H4 (cell line): ENCODE measurements at regions not wholly inside any gene's neighbourhood (a gene's known extent, or its start where the extent isn't known, plus 50 kb on each side); places are given as distances from the start of the nearest gene placed in this dataset.
"Not testable (repeated sequence)": the region's sequence is repeated elsewhere in the genome, so short reads cannot be mapped to it uniquely, and the experiment has no call there.

Experiments
- DNase-seq: peaks from one replicate; pipeline ENCODE4 v3.0.0-alpha.2; 2015; ENCODE audit warnings: low spot score

DNA sequence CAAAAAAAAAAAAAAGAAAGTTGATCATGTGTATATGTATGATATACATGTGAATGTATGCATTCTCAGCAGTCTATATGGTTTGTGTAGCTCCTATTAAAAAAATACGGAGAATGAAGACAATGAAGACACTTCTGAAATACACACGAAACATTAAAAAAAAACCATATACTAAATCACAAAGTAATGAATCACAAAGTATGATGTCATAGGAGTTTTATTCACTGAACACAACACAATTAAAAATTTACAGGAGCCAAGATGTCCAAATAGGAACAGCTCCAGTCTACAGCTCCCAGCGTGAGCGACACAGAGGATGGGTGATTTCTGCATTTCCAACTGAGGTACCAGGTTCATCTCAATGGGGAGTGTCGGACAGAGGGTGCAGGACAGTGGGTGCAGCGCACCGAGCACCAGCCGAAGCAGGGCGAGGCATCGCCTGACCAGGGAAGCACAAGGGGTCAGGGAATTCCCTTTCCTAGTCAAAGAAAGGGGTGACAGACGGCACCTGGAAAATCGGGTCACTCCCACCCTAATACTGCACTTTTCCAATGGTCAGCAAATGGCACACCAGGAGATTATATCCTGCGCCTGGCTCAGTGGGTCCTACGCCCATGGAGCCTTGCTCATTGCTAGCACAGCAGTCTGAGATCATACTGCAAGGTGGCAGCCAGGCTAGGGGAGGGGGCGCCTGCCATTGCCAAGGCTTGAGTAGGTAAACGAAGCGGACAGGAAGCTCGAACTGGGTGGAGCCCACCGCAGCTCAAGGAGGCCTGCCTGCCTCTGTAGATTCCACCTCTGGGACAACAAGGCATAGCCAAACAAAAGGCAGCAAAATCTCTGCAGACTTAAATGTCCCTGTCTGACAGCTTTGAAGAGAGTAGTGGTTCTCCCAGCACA lies 53.9 kb upstream of the TUSC1 start:
- not testable (repeated sequence) for DNase-seq
